T-helper 2 cell treated with Interferon-gamma antibody and Interleukin-4, amounts not matched to agents 5 μg/mL and 100 μg/mL, for 36 hours (primary cell): ENCODE measurements at regions not wholly inside any gene's neighbourhood (a gene's known extent, or its start where the extent isn't known, plus 50 kb on each side); places are given as distances from the start of the nearest gene placed in this dataset.
"Not testable (repeated sequence)": the region's sequence is repeated elsewhere in the genome, so short reads cannot be mapped to it uniquely, and the experiment has no call there.

Experiments
- DNase-seq: peaks from one replicate; pipeline ENCODE4 v3.0.0; 2021; ENCODE audit warnings: low spot score
- H3K27ac Mint-ChIP-seq: one replicate; pipeline ENCODE4 v1.8.0; 2021; ENCODE audit warnings: mild to moderate bottlenecking, mixed read lengths
- H3K27me3 Mint-ChIP-seq: one replicate; pipeline ENCODE4 v1.8.0; 2021; ENCODE audit warnings: low read depth, mixed read lengths
- H3K36me3 Mint-ChIP-seq: one replicate; pipeline ENCODE4 v1.8.0; 2021; ENCODE audit warnings: low read depth, mixed read lengths
- H3K4me1 Mint-ChIP-seq: one replicate; pipeline ENCODE4 v1.8.0; 2021; ENCODE audit warnings: low read depth, mixed read lengths
- H3K4me3 Mint-ChIP-seq: one replicate; pipeline ENCODE4 v1.8.0; 2022; ENCODE audit warnings: mild to moderate bottlenecking, moderate library complexity, mixed read lengths
- H3K9me3 Mint-ChIP-seq: one replicate; pipeline ENCODE4 v1.8.0; 2021; ENCODE audit warnings: mixed read lengths

- Mint-ChIP-seq H3K4me3 (no peak overlapping the region), H3K4me1 (no peaks in the 10 kb centered on the region), H3K36me3 (no peaks in the 10 kb centered on the region), H3K27me3 (no peaks in the 10 kb centered on the region), H3K9me3 (no peaks in the 10 kb centered on the region), H3K27ac (no peak overlapping the region)
- DNase-seq = no peak
Observed at GRCh38 chr16:50497592-50497991, 50.6 kb upstream of the NKD1 start.

- Mint-ChIP-seq H3K27ac (no peak overlapping the region), H3K27me3 (no peaks in the 10 kb centered on the region), H3K4me3 (no peak overlapping the region), H3K9me3 (no peaks in the 10 kb centered on the region), H3K4me1 (no peaks in the 10 kb centered on the region), H3K36me3 (no peaks in the 10 kb centered on the region)
- DNase-seq = no peak
Observed at GRCh38 chr16:50496990-50497389, 51.2 kb upstream of the NKD1 start.

GRCh38 chr16:50495673-50496072 is 52.5 kb upstream of the NKD1 start:
- Mint-ChIP-seq H3K36me3 (no peaks in the 10 kb centered on the region), H3K27me3 (peaks cover 3% of the 10 kb centered on the region), H3K4me1 (no peaks in the 10 kb centered on the region)

GRCh38 chr16:50494501-50495491 is 53.4 kb upstream of the NKD1 start:
- H3K4me1 Mint-ChIP-seq = no peaks in the 10 kb centered on the region

More at GRCh38 chr16:50495673-50496072, 52.5 kb upstream of the NKD1 start:
- no peak overlapping the region for H3K4me3 Mint-ChIP-seq
- DNase-seq = no peak
- H3K27ac Mint-ChIP-seq = no peak overlapping the region
- H3K9me3 Mint-ChIP-seq = no peaks in the 10 kb centered on the region

GRCh38 chr16:50491516-50491915 is 56.7 kb upstream of the NKD1 start:
- H3K27me3 Mint-ChIP-seq = peaks cover 12% of the 10 kb centered on the region
- no peaks in the 10 kb centered on the region for H3K4me1 Mint-ChIP-seq
- no peak overlapping the region for H3K4me3 Mint-ChIP-seq
- DNase-seq = no peak
- H3K27ac Mint-ChIP-seq = no peak overlapping the region
- H3K36me3 Mint-ChIP-seq = no peaks in the 10 kb centered on the region
- H3K9me3 Mint-ChIP-seq = no peaks in the 10 kb centered on the region

More at GRCh38 chr16:50494501-50495491, 53.4 kb upstream of the NKD1 start:
- Mint-ChIP-seq H3K27ac (no peak overlapping the region), H3K27me3 (peaks cover 6% of the 10 kb centered on the region), H3K4me3 (no peak overlapping the region), H3K36me3 (no peaks in the 10 kb centered on the region), H3K9me3 (no peaks in the 10 kb centered on the region)
- DNase-seq = no peak

GRCh38 chr16:50490828-50491227 is 57.4 kb upstream of the NKD1 start:
- peaks cover 15% of the 10 kb centered on the region for H3K27me3 Mint-ChIP-seq

GRCh38 chr16:50489182-50489581 is 59.0 kb upstream of the NKD1 start:
- no peak for DNase-seq
- no peak overlapping the region for H3K27ac Mint-ChIP-seq
- no peaks in the 10 kb centered on the region for H3K9me3 Mint-ChIP-seq
- H3K27me3 Mint-ChIP-seq = peaks cover 18% of the 10 kb centered on the region
- no peaks in the 10 kb centered on the region for H3K4me1 Mint-ChIP-seq
- no peak overlapping the region for H3K4me3 Mint-ChIP-seq
- no peaks in the 10 kb centered on the region for H3K36me3 Mint-ChIP-seq

More at GRCh38 chr16:50490828-50491227, 57.4 kb upstream of the NKD1 start:
- H3K4me1 Mint-ChIP-seq = no peaks in the 10 kb centered on the region
- no peak for DNase-seq
- H3K27ac Mint-ChIP-seq = no peak overlapping the region
- H3K36me3 Mint-ChIP-seq = no peaks in the 10 kb centered on the region
- H3K9me3 Mint-ChIP-seq = no peaks in the 10 kb centered on the region
- H3K4me3 Mint-ChIP-seq = no peak overlapping the region

GRCh38 chr16:50487528-50487927 is 60.7 kb upstream of the NKD1 start:
- Mint-ChIP-seq H3K9me3 (no peaks in the 10 kb centered on the region), H3K27me3 (peaks cover 21% of the 10 kb centered on the region), H3K27ac (no peak overlapping the region), H3K36me3 (no peaks in the 10 kb centered on the region), H3K4me1 (no peaks in the 10 kb centered on the region), H3K4me3 (no peak overlapping the region)
- DNase-seq = no peak

GRCh38 chr16:50486162-50486561 is 62.0 kb upstream of the NKD1 start:
- not testable (repeated sequence) for H3K9me3 Mint-ChIP-seq, H3K4me3 Mint-ChIP-seq, DNase-seq, H3K4me1 Mint-ChIP-seq, H3K27ac Mint-ChIP-seq, H3K36me3 Mint-ChIP-seq
- peaks cover 21% of the 10 kb centered on the region for H3K27me3 Mint-ChIP-seq

- H3K27me3 Mint-ChIP-seq = peaks cover 18% of the 10 kb centered on the region
- no peaks in the 10 kb centered on the region for H3K9me3 Mint-ChIP-seq
- DNase-seq = no peak
- H3K4me1 Mint-ChIP-seq = no peaks in the 10 kb centered on the region
- no peak overlapping the region for H3K4me3 Mint-ChIP-seq
- no peaks in the 10 kb centered on the region for H3K36me3 Mint-ChIP-seq
- H3K27ac Mint-ChIP-seq = no peak overlapping the region
Observed at GRCh38 chr16:50485232-50485631, 63.0 kb upstream of the NKD1 start.

GRCh38 chr16:50482271-50482670 is 65.9 kb upstream of the NKD1 start:
- Mint-ChIP-seq H3K36me3 (no peaks in the 10 kb centered on the region), H3K9me3 (no peaks in the 10 kb centered on the region), H3K27ac (no peak overlapping the region), H3K4me3 (no peak overlapping the region), H3K27me3 (peaks cover 13% of the 10 kb centered on the region), H3K4me1 (no peaks in the 10 kb centered on the region)
- no peak for DNase-seq

- no peaks in the 10 kb centered on the region for H3K9me3 Mint-ChIP-seq
- no peak overlapping the region for H3K27ac Mint-ChIP-seq
- H3K4me1 Mint-ChIP-seq = no peaks in the 10 kb centered on the region
- H3K27me3 Mint-ChIP-seq = peaks cover 10% of the 10 kb centered on the region
- no peak for DNase-seq
- H3K4me3 Mint-ChIP-seq = no peak overlapping the region
- H3K36me3 Mint-ChIP-seq = no peaks in the 10 kb centered on the region
Observed at GRCh38 chr16:50480206-50480605, 68.0 kb upstream of the NKD1 start.

GRCh38 chr16:50479771-50480170 is 68.4 kb upstream of the NKD1 start:
- Mint-ChIP-seq H3K4me1 (no peaks in the 10 kb centered on the region), H3K27ac (no peak overlapping the region), H3K36me3 (no peaks in the 10 kb centered on the region), H3K4me3 (no peak overlapping the region), H3K27me3 (peaks cover 9% of the 10 kb centered on the region), H3K9me3 (no peaks in the 10 kb centered on the region)
- no peak for DNase-seq

- no peaks in the 10 kb centered on the region for H3K9me3 Mint-ChIP-seq
- no peak overlapping the region for H3K27ac Mint-ChIP-seq
- H3K36me3 Mint-ChIP-seq = no peaks in the 10 kb centered on the region
- H3K4me3 Mint-ChIP-seq = no peak overlapping the region
- H3K27me3 Mint-ChIP-seq = peaks cover 4% of the 10 kb centered on the region
- DNase-seq = no peak
- H3K4me1 Mint-ChIP-seq = peaks cover 3% of the 10 kb centered on the region
Observed at GRCh38 chr16:50478773-50479149, 69.4 kb upstream of the NKD1 start.
